ENCODE measurements at regions not wholly inside any gene's neighbourhood (a gene's known extent, or its start where the extent isn't known, plus 50 kb on each side); places are given as distances from the start of the nearest gene placed in this dataset.

DNA sequence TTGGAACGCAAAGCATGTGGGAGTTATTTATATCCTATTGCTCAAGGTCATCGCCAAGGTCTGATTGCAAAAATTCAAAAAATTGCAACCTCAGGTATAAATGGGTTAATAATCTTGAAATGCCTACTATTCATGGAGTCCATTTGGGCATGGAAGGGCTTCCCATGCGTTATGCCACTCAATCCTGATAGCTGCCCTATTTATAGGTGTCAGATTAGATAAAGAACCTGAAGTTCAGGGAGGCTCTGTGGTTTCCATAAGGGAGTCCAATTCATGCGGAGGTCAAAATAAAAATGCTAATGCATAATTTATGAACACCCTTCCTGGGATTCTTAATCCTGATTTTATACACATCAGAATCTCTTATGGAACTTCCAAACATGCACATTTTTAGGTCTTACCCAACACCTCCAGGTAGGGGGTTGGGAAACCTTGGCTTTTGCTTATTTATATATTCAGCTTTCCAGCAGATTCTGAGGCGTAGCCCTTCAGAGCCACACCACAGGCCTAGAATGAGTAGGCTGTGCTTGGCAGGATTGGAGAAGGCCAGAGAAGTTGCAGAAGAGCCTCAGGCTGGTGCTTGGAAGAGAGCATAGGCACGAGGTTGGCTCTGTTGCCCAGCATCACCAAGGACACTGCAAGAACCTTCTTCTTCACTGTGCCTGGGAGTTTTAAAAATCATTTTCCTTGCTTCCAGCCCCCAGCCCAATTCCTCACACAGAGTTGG is 324.4 kb upstream of the CFAP20DC start:
- Histone ChIP-seq H3K4me3 (no peak overlapping the region), H3K36me3 (no peaks in the 10 kb centered on the region), H3K9me3 (no peaks in the 10 kb centered on the region), H3K27ac (no peak overlapping the region), H3K27me3 (no peaks in the 10 kb centered on the region), H3K4me1 (no peaks in the 10 kb centered on the region)
- ATAC-seq (ENCODE audit: low FRiP score in 2 of 2) (no peak), DNase-seq (no peak)
- WGBS, 2 donors, result 77 to 80% methylated on average over 6 of the region's 6 CpGs
- TF ChIP-seq, protein P1, sequence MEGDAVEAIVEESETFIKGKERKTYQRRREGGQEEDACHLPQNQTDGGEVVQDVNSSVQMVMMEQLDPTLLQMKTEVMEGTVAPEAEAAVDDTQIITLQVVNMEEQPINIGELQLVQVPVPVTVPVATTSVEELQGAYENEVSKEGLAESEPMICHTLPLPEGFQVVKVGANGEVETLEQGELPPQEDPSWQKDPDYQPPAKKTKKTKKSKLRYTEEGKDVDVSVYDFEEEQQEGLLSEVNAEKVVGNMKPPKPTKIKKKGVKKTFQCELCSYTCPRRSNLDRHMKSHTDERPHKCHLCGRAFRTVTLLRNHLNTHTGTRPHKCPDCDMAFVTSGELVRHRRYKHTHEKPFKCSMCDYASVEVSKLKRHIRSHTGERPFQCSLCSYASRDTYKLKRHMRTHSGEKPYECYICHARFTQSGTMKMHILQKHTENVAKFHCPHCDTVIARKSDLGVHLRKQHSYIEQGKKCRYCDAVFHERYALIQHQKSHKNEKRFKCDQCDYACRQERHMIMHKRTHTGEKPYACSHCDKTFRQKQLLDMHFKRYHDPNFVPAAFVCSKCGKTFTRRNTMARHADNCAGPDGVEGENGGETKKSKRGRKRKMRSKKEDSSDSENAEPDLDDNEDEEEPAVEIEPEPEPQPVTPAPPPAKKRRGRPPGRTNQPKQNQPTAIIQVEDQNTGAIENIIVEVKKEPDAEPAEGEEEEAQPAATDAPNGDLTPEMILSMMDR (IDR thresholded peaks at IDR 0.05), result no peak
- TF ChIP-seq POLR2A (IDR thresholded peaks at IDR 0.05) (no peak), EP300 (IDR thresholded peaks at IDR 0.05) (no peak), POLR2AphosphoS5 (IDR thresholded peaks at IDR 0.05) (no peak)

DNA sequence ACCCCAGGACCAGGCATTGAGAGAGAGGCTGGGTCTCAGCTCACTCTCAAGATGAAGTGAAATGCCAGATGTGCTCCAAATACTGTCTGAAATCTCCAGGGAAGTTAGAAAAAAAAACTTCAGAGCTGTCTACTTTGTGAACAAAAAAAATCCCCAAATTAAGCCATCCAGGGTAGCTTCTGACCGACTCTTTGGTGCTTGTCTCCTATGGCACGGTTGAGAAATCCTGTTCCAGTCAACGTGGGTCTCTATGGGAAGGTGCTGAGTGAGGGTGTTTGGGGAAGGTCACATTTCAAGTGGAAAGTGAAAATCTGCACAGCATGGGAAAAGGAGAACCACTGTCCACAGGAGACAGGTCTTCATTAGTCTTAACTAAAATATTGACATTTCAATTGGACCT is 322.5 kb upstream of the CFAP20DC start:
- WGBS, 2 donors, result 40 to 65% methylated on average over 3 of the region's 3 CpGs
- H3K9me3 ChIP-seq, result no peaks in the 10 kb centered on the region
- DNase-seq (no peak), ATAC-seq (ENCODE audit: low FRiP score in 2 of 2) (no peak)
- no peak for TF ChIP-seq EP300 (IDR thresholded peaks at IDR 0.05)
- no peak for TF ChIP-seq POLR2A (IDR thresholded peaks at IDR 0.05)
- TF ChIP-seq, protein P1 (IDR thresholded peaks at IDR 0.05), result no peak
- TF ChIP-seq POLR2AphosphoS5 (IDR thresholded peaks at IDR 0.05), result no peak
- H3K4me1 ChIP-seq, result no peaks in the 10 kb centered on the region
- no peak overlapping the region for H3K27ac ChIP-seq
- no peaks in the 10 kb centered on the region for H3K27me3 ChIP-seq
- no peak overlapping the region for H3K4me3 ChIP-seq
- no peaks in the 10 kb centered on the region for H3K36me3 ChIP-seq

DNA sequence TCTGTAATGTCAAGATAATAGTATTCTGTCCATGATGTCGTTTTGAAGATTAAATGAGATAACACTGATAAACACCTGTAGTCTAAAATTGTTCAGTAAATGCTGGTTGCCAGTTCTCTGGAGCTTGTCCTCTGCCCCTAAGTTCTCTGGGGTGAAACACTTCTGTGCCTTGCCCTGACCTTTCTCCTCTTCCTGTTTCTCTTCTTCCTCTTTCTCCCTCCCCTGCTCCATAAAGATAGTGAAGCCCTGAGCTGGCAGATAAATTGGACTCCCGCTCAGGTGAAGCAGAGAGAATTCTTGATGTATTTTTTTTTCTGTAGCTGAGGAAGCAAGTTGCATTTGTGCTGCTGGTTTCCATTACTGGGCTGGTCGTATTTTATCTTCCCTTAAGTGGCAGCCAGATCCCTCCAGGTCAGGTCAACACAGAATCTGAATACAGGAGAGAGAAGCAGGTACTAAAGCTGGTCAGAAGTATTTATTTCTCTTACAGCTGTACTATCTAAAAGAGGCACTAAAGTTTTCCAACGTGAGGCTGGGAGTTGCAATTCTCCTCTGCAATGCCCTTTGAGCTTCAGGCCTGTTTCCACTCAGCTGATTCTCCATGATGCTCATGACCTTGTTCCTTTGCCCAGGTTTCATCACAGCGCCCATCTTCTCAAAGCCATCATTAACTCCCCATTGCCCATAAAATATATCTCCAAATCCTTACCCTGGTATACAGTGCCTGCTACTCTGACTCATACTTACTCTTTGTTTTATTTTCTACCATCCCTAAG is 319.3 kb upstream of the CFAP20DC start:
- Histone ChIP-seq H3K27ac (no peak overlapping the region), H3K4me3 (no peak overlapping the region), H3K4me1 (no peaks in the 10 kb centered on the region), H3K9me3 (no peaks in the 10 kb centered on the region), H3K27me3 (no peaks in the 10 kb centered on the region), H3K36me3 (no peaks in the 10 kb centered on the region)
- 58 to 71% methylated on average over 5 of the region's 5 CpGs for WGBS, 2 donors
- no peak for DNase-seq
- TF ChIP-seq POLR2A (IDR thresholded peaks at IDR 0.05), result no peak
- no peak for TF ChIP-seq POLR2AphosphoS5 (IDR thresholded peaks at IDR 0.05)
- no peak for TF ChIP-seq EP300 (IDR thresholded peaks at IDR 0.05)
- TF ChIP-seq, protein P1 (IDR thresholded peaks at IDR 0.05), result no peak
- no peak for ATAC-seq (ENCODE audit: low FRiP score in 2 of 2)

DNA sequence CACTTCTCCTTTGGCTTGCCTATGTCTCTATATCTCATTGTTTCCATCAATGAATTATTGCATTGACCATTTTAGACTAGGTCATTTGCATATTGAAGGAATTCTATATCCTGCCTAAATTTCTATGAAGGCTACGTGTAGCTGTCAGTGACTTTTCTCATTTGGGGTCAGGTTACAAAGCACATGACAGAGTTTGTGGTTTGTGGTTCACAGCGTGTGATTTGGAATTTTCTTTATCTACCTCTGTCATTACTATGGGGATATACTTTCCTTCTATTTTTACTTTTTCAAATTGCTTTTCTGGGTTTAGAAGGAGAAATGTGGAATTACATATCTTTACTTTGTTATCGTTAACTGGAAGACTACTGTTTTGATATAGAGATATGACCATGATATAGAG is 317.3 kb upstream of the CFAP20DC start:
- H3K4me1 ChIP-seq, result no peaks in the 10 kb centered on the region
- TF ChIP-seq POLR2A (IDR thresholded peaks at IDR 0.05), result no peak
- TF ChIP-seq, protein P1 (IDR thresholded peaks at IDR 0.05), result no peak
- no peak for TF ChIP-seq POLR2AphosphoS5 (IDR thresholded peaks at IDR 0.05)
- no peak for TF ChIP-seq EP300 (IDR thresholded peaks at IDR 0.05)
- H3K27ac ChIP-seq, result no peak overlapping the region
- 47 to 58% methylated on average over 3 of the region's 3 CpGs for WGBS, 2 donors
- no peak overlapping the region for H3K4me3 ChIP-seq
- DNase-seq, result no peak
- no peaks in the 10 kb centered on the region for H3K9me3 ChIP-seq
- H3K27me3 ChIP-seq, result no peaks in the 10 kb centered on the region
- no peak for ATAC-seq (ENCODE audit: low FRiP score in 2 of 2)
- H3K36me3 ChIP-seq, result no peaks in the 10 kb centered on the region
